SK-N-SH treated with all-trans-retinoic acid at 6 μM for 48 hours (cell line): ENCODE measurements at regions not wholly inside any gene's neighbourhood (a gene's known extent, or its start where the extent isn't known, plus 50 kb on each side); places are given as distances from the start of the nearest gene placed in this dataset.
A peak's percentile ranks its signal among the peaks of the same experiment; 100 is the strongest.

Source experiments
- ATAC-seq: fragments of 200-7000 bp; cut with Tn5 transposase; 3 replicates; pipeline ENCODE4 v1.9.1; 2020; ENCODE audit warnings: mild to moderate bottlenecking, moderate library complexity
- ARNTL ChIP-seq: fragments of 450-650 bp; formaldehyde crosslinking; IDR thresholded peaks from 2 replicates; pipeline ENCODE4 v1.5.0; 2020; ENCODE audit warnings: low read depth, mild to moderate bottlenecking, moderate library complexity, borderline replicate concordance
- BACH2 ChIP-seq: fragments of 250-450 bp; sonication (Bioruptor Pico); IDR thresholded peaks from 2 replicates; pipeline ENCODE4 v1.9.0; 2021; ENCODE audit warnings: mild to moderate bottlenecking, borderline replicate concordance
- CREB5 ChIP-seq: fragments of 250-450 bp; sonication (Bioruptor Pico); IDR thresholded peaks from 2 replicates; pipeline ENCODE4 v1.5.1; 2020; ENCODE audit warnings: low read depth, mild to moderate bottlenecking, moderate library complexity
- CSDC2 ChIP-seq: fragments of 250-450 bp; sonication (Bioruptor Pico); IDR thresholded peaks from 2 replicates; pipeline ENCODE4 v1.5.0; 2020; ENCODE audit warnings: mild to moderate bottlenecking, moderate library complexity
- CSRNP3 ChIP-seq: fragments of 250-450 bp; sonication (Bioruptor Pico); IDR thresholded peaks from 2 replicates; pipeline ENCODE4 v1.5.1; 2021; ENCODE audit warnings: mild to moderate bottlenecking, moderate library complexity
- ESRRG ChIP-seq: fragments of 250-450 bp; sonication (Bioruptor Pico); IDR thresholded peaks from 2 replicates; pipeline ENCODE4 v1.6.1; 2021; ENCODE audit warnings: mild to moderate bottlenecking
- GLIS3 ChIP-seq: fragments of 250-450 bp; sonication (Bioruptor Pico); IDR thresholded peaks from 2 replicates; pipeline ENCODE4 v1.5.0; 2020; ENCODE audit warnings: mild to moderate bottlenecking, moderate library complexity
- ISL1 ChIP-seq: fragments of 250-450 bp; sonication (Bioruptor Pico); IDR thresholded peaks from 2 replicates; pipeline ENCODE4 v2.1.2; 2022; ENCODE audit warnings: mild to moderate bottlenecking, moderate library complexity
- OSR1 ChIP-seq: fragments of 250-450 bp; sonication (Bioruptor Pico); IDR thresholded peaks from 2 replicates; pipeline ENCODE4 v1.8.0; 2022; ENCODE audit warnings: moderate library complexity, mild to moderate bottlenecking, inconsistent platforms
- PATZ1 ChIP-seq: fragments of 250-450 bp; sonication (Bioruptor Pico); IDR thresholded peaks from 2 replicates; pipeline ENCODE4 v1.8.0; 2020; ENCODE audit warnings: mild to moderate bottlenecking, moderate library complexity, borderline replicate concordance
- POU6F1 ChIP-seq: fragments of 250-450 bp; sonication (Bioruptor Pico); IDR thresholded peaks from 2 replicates; pipeline ENCODE4 v1.8.0; 2021; ENCODE audit warnings: low read depth, mild to moderate bottlenecking, moderate library complexity, borderline replicate concordance
- PPARA ChIP-seq: fragments of 250-450 bp; sonication (Bioruptor Pico); IDR thresholded peaks from 2 replicates; pipeline ENCODE4 v1.5.0; 2020; ENCODE audit warnings: mild to moderate bottlenecking, borderline replicate concordance
- SNAI2 ChIP-seq: fragments of 250-450 bp; sonication (Bioruptor Pico); IDR thresholded peaks from 2 replicates; pipeline ENCODE4 v1.5.0; 2020; ENCODE audit warnings: mild to moderate bottlenecking, moderate library complexity
- TCF4 ChIP-seq: fragments of 250-450 bp; sonication (Bioruptor Pico); IDR thresholded peaks from 2 replicates; pipeline ENCODE4 v1.8.0; 2021; ENCODE audit warnings: mild to moderate bottlenecking, moderate library complexity, borderline replicate concordance
- TOX ChIP-seq: fragments of 250-450 bp; sonication (Bioruptor Pico); IDR thresholded peaks from 2 replicates; pipeline ENCODE4 v1.8.0; 2021; ENCODE audit warnings: mild to moderate bottlenecking, moderate library complexity, borderline replicate concordance
- TSHZ2 ChIP-seq: fragments of 250-450 bp; sonication (Bioruptor Pico); IDR thresholded peaks from 2 replicates; pipeline ENCODE4 v1.5.0; 2020; ENCODE audit warnings: mild to moderate bottlenecking, moderate library complexity
- ZC3H10 ChIP-seq: fragments of 250-450 bp; sonication (Bioruptor Pico); IDR thresholded peaks from 2 replicates; pipeline ENCODE4 v1.5.1; 2021; ENCODE audit warnings: mild to moderate bottlenecking, moderate library complexity
- ZFP3 ChIP-seq: fragments of 250-450 bp; sonication (Bioruptor Pico); IDR thresholded peaks from 2 replicates; pipeline ENCODE4 v1.5.0; 2020; ENCODE audit warnings: mild to moderate bottlenecking, moderate library complexity
- ZFP30 ChIP-seq: fragments of 450-650 bp; formaldehyde crosslinking; IDR thresholded peaks from 2 replicates; pipeline ENCODE4 v1.5.0; 2022; ENCODE audit warnings: mild to moderate bottlenecking, moderate library complexity
- ZNF565 ChIP-seq: fragments of 450-650 bp; formaldehyde crosslinking; conservative IDR thresholded peaks from 2 replicates; pipeline ENCODE4 v1.5.0; 2020; ENCODE audit warnings: low read depth, mild to moderate bottlenecking, moderate library complexity
- ZNF70 ChIP-seq: fragments of 450-650 bp; formaldehyde crosslinking; IDR thresholded peaks from 2 replicates; pipeline ENCODE4 v1.5.0; 2020; ENCODE audit warnings: mild to moderate bottlenecking, moderate library complexity
- ZNF8 ChIP-seq: fragments of 450-650 bp; formaldehyde crosslinking; IDR thresholded peaks from 2 replicates; pipeline ENCODE4 v1.5.0; 2020; ENCODE audit warnings: mild to moderate bottlenecking, moderate library complexity

GRCh38 chr2:7108792-7109532, 191.8 kb downstream of the RNF144A start:
- ATAC-seq: no peak
- TF ChIP-seq TOX (CRISPR knock-in tag): no peak
- no peak for TF ChIP-seq GLIS3 (CRISPR knock-in tag)
- TF ChIP-seq OSR1 (CRISPR knock-in tag): no peak

- ATAC-seq: no peak
- TF ChIP-seq ZNF565 (CRISPR knock-in tag) (no peak), ZNF8 (CRISPR knock-in tag) (no peak), ISL1 (CRISPR knock-in tag) (no peak), ESRRG (no peak), ZFP30 (CRISPR knock-in tag) (no peak), ZC3H10 (CRISPR knock-in tag) (no peak), OSR1 (CRISPR knock-in tag) (no peak), POU6F1 (CRISPR knock-in tag) (no peak), PPARA (CRISPR knock-in tag) (no peak), SNAI2 (CRISPR knock-in tag) (no peak), TSHZ2 (CRISPR knock-in tag) (no peak), TCF4 (CRISPR knock-in tag) (no peak), ZNF70 (CRISPR knock-in tag) (no peak), ZFP3 (no peak), CREB5 (CRISPR knock-in tag) (no peak), ARNTL (CRISPR knock-in tag) (no peak), BACH2 (no peak), CSDC2 (no peak)
Observed at GRCh38 chr2:7109533-7109885, 192.3 kb downstream of the RNF144A start.

- ATAC-seq: peak; percentile 78
- TF ChIP-seq BACH2 (no peak), ZFP30 (CRISPR knock-in tag) (no peak), POU6F1 (CRISPR knock-in tag) (no peak), CSRNP3 (CRISPR knock-in tag) (no peak), PPARA (CRISPR knock-in tag) (no peak), ZNF8 (CRISPR knock-in tag) (no peak), ARNTL (CRISPR knock-in tag) (no peak), PATZ1 (CRISPR knock-in tag) (no peak), ZNF565 (CRISPR knock-in tag) (no peak)
Observed at GRCh38 chr2:7111626-7112025, 194.4 kb downstream of the RNF144A start.
